ENCODE measurements at regions not wholly inside any gene's neighbourhood (a gene's known extent, or its start where the extent isn't known, plus 50 kb on each side); places are given as distances from the start of the nearest gene placed in this dataset.
"Not testable (repeated sequence)": the region's sequence is repeated elsewhere in the genome, so short reads cannot be mapped to it uniquely, and the experiment has no call there.

DNA sequence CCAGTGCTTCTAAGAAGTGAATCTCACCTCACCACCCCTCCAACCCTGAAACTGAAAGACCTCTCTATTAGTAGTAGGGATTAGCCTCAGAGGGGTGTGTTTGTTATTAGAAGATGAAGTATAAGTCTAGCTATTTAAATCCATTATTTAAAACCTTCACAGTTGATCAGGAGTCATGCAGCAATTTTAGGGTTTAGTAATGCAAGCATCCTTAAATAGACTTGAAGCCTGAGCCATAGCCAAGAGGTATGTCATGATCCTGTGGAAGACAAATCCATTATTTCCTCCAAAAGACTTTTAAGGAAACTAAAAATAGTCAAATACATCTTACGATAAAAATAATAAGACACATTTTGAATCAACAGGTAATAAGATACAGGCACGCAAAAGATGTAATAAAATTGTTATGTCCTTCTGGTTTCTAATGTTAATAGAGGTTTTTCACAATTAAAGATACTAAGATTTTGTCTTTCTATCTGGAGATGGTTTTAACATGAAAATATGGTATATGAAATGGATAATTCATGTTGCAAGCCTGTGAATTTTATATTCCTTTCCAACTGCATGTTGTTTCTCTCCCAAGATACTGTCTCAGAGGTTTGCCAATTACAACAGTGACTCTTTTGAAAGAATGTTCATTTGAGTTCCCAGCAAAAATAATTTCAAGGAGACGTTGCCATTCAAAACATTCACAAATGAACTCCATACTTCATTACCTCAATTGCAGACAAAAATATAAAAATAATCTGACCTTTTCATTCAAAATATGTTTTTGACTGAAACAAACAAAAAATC lies 68.0 kb downstream of the LUZP4 start:
- peak in 1 of 3 donors; percentile 33 for DNase-seq

GRCh38 chrX:115359508-115359907 lies 70.0 kb downstream of the LUZP4 start:
- DNase-seq, result not testable (repeated sequence)

DNA sequence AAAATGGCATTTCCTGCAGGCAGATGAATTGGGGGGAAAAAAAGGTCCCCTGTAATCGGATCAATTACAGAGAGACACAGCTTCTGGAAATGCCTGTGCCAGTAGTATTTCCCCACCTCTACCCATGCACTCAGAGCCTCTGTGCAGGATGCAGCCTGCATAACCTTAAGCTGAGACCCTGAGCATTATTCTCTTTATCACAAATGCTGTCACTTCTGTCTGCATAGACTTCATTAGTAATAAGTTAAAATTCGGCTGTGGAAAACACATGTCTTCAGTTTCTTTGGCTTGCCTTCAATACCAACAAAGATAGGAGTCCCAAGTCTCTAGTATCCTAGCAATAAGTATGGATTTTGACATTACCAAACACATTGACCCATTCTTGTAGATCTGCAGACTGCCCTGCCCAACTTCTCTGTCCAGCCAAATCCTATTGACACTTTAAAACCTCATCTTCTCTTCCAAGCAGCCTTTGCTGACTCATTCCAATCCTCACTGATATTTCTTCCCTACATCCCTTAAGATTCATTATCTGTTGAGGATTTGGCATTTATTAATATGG lies 70.8 kb downstream of the LUZP4 start:
- peak in 1 of 3 donors; percentile 5 for DNase-seq

DNA sequence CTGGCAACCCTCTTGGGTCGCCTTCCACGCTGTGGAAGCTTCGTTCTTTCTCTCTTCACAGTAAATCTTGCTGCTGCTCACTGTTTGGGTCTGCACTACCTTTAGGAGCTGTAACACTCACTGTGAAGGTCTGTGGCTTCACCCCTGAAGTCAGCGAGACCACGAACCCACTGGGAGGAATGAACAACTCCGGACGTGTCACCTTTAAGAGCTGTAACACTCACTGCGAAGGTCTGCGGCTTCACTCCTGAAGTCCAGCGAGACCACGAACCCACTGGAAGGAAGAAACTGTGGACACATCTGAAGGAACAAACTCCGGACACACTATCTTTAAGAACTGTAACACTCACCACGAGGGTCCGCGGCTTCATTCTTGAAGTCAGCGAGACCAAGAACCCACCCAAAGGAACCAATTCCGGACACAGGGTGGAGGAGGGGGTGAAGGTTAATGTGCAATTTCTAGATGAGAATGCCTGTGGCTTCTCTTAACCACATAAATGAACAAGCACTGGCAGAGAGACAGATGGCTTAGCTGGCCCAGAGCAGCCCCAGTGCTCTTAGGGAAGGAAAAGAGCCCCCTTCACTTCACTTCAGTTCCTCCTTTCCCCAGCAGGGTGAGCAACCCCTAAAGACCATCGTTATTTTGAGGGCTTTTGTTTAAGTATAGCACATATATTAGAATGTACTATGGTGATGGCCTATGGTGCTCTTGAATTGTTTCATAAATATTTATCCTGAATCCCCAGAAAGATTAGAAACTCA lies 73.0 kb downstream of the LUZP4 start:
- no peak for DNase-seq

GRCh38 chrX:115363372-115363771 lies 73.9 kb downstream of the LUZP4 start:
- no peak for DNase-seq

DNA sequence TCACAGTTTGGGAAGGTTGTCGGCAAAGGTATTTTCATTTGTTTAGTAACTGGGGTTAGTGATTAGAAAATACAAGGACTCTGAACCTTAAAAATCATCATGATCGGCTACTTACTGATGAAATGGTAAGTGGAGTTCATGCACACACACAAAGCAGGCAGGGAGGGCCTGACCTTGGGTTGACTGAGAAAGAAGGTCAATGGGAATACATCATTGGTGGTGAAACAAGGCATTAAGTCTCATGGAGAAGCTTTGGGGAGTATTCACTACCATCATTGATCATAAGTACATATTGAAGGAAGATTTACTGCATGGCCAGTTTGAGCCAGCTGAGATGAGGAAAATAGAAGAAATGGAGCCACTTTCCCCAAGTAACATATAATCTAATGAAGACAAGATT lies 74.4 kb downstream of the LUZP4 start:
- no peak for DNase-seq

DNA sequence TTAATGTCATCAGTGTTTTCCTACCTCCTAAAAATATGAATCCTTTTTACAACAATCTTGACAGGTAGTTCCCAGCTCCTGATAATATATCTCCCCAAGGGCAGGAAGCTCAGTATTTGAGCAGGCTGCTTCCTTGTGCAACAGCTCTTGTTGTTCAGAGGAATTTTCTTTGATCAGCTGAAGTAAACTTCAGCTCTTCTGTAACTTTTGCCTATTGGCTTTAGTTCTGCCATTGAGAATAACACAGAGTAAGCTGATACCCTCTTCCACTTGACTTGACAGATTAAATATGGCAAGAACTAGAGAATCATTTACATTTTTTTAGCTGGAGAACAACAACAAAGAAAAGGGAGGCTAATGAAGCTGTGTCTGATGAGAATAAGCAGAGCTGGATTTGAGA lies 75.2 kb downstream of the LUZP4 start:
- DNase-seq, result no peak

- no peak for DNase-seq
Measured at GRCh38 chrX:115366535-115366934, 77.0 kb downstream of the LUZP4 start.

DNA sequence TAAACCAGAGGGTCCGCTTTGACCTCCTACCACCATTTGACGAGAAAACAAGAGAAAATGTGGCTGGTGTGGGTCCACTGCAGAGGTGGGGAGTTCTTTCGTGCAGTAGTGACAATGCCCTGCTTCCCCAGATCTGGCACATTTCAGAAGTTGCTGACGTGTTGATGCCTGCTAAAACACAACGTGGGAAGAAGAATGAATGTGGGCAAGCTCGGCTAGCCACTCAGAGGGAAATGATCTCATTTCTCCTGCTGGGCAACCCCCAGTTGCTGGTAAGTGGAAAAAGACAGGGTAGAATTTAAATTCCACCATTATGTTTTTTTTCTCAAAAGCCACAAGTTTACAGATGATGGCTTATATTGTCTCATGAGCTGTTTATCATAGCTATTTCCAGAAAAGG lies 77.9 kb downstream of the LUZP4 start:
- DNase-seq, result no peak

- DNase-seq, result peak in 1 of 3 donors; percentile 31
Measured at GRCh38 chrX:115367951-115368350, 78.4 kb downstream of the LUZP4 start.

DNA sequence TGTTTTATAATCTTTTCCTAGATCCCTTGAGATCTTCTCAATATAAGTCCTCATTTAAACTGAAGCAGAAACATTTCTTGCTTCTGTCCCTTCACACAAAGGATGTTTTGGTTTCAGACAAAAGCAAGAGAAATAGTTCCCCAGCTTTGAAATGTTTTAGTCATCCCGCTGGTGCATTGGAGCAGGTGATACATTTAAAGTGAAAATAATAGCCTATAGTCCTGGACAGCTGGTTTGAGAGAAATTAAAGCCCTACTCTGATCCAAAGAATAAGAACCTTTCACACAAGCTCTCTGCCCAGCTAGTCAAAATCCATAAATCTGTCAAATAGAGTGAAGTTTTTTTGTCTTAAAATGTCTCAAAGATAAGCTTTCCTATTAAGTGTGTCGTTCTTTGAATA lies 79.4 kb downstream of the LUZP4 start:
- DNase-seq, result no peak

GRCh38 chrX:115372152-115372551 lies 82.6 kb downstream of the LUZP4 start:
- DNase-seq, result peak; percentile 50 to 81 (median 60)

DNA sequence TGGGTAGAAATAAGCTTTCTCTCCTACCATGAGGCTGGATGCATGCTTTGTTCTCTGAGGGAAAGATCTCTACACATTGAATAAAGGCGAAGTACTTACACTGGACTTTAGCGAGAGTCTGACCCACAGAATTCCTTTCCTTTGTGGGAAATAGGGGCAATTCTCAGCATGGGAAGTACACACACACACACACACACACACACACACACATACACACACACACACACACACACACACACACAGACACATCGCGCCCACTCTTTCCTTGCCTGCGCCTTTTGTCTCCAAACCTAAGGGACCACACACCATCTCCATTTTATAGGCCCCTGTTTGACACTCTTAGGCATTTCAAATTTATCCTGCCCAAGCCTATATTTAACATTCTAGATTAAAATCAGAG lies 83.8 kb downstream of the LUZP4 start:
- DNase-seq, result no peak

- no peak for DNase-seq
Measured at GRCh38 chrX:115378471-115378870, 89.0 kb downstream of the LUZP4 start.

GRCh38 chrX:115387327-115387726 lies 97.8 kb downstream of the LUZP4 start:
- DNase-seq, result no peak

DNA sequence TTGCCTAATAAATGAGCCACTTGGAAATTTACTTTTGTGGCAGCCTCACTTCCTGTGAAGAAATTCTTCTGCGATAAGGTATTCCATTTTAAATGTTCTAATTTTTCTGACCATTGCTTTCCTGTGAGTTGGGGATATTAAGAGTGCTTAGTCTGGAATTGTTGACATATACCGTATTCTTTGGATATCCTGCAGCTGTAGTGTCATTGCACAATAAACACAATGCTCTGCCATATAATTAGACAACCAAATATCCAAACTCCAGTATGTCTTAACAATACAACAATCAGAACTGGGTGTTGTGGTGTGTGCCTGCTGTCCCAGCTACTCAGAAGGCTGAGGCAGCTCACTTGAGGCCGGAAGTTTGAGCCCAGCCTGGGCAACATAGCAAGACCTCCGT lies 99.4 kb downstream of the LUZP4 start:
- DNase-seq, result no peak

GRCh38 chrX:115390078-115390477 lies 100.6 kb downstream of the LUZP4 start:
- DNase-seq, result no peak

DNA sequence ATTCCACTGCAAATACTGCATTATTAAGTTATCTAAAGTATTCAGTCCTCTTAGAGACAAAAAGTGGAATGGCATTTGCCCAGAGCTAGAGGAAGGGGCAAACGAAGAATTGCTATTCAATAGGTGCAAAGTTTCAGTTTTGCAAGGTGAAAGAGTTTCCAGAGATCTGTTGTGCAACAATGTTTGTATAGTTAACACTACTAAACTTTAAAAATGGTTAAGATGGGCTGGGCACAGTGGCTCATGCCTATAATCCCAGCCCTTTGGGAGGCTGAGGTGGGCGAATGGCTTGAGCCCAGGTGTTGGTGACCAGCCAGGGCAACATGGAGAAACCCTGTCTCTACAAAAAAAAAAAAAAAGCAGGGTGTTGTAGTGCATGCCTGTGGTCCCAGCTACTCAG lies 102.5 kb downstream of the LUZP4 start:
- DNase-seq, result no peak

DNA sequence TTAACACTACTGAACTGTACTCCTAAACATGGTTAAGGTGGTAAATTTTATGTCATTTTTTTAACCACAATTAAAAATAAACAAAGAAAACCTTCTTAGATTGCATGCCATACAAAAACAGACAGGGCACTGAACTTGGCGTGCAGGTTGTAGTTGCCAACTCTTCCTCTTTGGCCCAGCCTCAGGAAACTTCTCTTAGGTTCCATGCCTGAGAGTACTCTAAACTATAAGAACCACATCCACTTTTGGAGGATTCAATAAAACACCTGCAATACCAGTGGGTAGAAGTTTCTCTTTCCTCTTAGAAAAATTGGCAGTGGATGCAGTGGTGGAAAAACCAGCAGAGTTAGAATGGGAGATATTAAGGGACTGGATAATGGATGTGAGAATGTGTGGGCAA lies 103.4 kb downstream of the LUZP4 start:
- DNase-seq, result no peak

- DNase-seq, result peak in 1 of 3 donors; percentile 33
Measured at GRCh38 chrX:115393271-115393670, 103.8 kb downstream of the LUZP4 start.

DNA sequence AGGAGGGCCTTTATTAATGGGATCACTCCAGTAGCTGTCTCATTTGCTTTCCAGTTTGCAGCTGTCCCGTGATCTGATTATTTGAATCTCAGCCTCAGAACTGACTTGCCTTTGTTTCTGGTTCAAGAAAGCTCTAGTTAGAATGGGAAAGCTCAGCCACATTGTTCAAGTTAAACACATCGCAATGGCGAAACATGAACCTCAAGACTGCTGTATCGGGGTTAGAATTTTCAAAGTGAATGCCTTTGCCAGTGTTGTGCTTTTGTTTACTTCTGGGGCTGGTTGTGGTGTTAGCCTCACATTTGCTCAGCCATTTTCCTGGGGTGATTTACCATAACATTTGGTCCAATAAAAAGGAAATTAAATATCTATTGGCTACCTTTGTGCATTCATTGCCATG lies 105.3 kb downstream of the LUZP4 start:
- not testable (repeated sequence) for DNase-seq

DNA sequence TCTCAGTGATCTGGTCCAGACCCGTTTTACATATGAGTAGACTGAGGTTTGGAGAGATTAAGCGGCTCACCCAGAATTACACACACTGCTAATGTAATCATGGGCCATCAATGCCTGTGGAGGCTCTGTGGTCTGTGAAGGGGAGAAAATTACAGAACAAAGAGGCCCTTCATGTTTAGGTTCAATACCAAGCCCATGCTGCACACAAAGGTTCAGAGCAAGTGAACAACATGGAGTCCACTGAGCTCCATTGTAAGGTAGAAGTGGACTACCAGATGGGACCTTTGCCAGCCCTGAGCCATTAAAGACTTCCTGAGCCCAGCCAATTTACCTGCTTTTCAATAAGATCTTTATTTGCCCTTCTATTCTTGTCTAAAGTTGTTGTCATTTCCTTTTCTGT lies 109.8 kb downstream of the LUZP4 start:
- DNase-seq, result no peak

DNA sequence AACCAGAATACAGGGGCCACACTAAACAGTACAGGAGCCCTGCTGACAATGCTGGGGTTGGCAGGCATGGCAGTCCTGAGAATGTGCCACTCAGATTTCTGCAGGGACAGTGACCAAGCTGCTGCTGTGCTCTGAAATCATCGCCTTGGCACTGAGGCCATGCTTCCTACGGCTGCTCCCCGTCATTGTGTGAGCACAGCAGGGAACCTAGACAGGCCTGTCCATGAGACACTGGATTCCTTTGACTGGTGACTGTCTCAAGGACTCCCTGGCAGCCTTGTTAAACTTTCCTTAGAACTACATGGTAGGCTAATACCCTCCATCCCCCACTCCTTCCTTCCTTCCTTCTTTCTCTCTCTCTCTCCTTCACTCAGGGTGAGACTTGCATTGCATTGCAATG lies 111.4 kb downstream of the LUZP4 start:
- no peak for DNase-seq
